ENCODE measurements at regions not wholly inside any gene's neighbourhood (a gene's known extent, or its start where the extent isn't known, plus 50 kb on each side); places are given as distances from the start of the nearest gene placed in this dataset.

DNA sequence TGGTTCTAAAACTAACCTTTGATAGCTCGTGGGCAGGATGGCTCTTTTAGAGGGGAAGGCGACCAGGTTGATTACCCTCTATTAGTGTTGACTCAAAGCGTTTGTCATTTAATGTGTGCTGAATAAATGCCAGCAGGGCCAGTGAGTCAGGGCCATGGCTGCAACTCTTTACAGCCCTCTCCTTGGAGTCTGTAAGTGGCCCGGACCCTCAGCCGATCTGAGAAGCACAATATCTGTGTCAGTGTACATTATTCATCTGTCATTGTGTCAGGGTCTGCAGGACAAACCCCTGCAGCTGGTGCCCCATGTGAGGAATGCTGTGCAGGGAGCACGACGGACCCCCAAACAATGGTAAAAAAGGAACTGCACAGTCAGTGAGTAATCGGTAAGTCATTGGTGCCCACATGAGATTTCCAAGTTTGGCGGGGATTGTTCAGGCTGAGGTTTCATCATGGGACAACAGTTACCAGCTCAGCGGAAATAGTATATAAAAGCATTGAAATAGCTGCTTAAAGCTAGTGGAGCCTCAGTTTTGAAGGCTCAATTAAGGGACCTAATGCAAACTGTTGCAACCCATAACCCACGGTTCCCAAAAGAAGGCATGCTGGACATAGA is 139.1 kb downstream of the ZNF675 start:
- H3K4me1 ChIP-seq (ENCODE audit: control insufficient read depth, extremely low read depth, insufficient read depth, low read length) = peaks cover 31% of the 10 kb centered on the region
- dilution Hi-C loops (cut with MboI; ENCODE audit: extremely low pct_ligation_motif_present, low sequenced_read_pairs) = no loop called here
- H3K4me2 ChIP-seq (ENCODE audit: control insufficient read depth, extremely low read depth, insufficient read depth, low read depth, low read length) = no peak overlapping the region
- peaks cover 19% of the 10 kb centered on the region for H3K9me3 ChIP-seq (ENCODE audit: control insufficient read depth, low read depth, low read length)
- H3K36me3 ChIP-seq (ENCODE audit: control insufficient read depth in 2 of 2, extremely low read depth in 1 of 2, insufficient read depth in 2 of 2, low read length in 2 of 2) = no peaks in the 10 kb centered on the region
- H2AFZ ChIP-seq (ENCODE audit: control insufficient read depth, low read length) = no peak overlapping the region
- no peaks in the 10 kb centered on the region for H4K20me1 ChIP-seq (ENCODE audit: control insufficient read depth, extremely low read depth, insufficient read depth, low read length)
- H3K9me1 ChIP-seq (ENCODE audit: control insufficient read depth, extremely low read depth, insufficient read depth, low read length) = no peaks in the 10 kb centered on the region
- TF ChIP-seq, protein P1, sequence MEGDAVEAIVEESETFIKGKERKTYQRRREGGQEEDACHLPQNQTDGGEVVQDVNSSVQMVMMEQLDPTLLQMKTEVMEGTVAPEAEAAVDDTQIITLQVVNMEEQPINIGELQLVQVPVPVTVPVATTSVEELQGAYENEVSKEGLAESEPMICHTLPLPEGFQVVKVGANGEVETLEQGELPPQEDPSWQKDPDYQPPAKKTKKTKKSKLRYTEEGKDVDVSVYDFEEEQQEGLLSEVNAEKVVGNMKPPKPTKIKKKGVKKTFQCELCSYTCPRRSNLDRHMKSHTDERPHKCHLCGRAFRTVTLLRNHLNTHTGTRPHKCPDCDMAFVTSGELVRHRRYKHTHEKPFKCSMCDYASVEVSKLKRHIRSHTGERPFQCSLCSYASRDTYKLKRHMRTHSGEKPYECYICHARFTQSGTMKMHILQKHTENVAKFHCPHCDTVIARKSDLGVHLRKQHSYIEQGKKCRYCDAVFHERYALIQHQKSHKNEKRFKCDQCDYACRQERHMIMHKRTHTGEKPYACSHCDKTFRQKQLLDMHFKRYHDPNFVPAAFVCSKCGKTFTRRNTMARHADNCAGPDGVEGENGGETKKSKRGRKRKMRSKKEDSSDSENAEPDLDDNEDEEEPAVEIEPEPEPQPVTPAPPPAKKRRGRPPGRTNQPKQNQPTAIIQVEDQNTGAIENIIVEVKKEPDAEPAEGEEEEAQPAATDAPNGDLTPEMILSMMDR (optimal IDR thresholded peaks at IDR 0.05 in 1 of 3, IDR thresholded peaks at IDR 0.05 in 1 of 3, conservative IDR thresholded peaks at IDR 0.05 in 1 of 3; ENCODE audit: extremely low read depth in 1 of 3, insufficient read depth in 2 of 3, low read length in 3 of 3) = no peak
- TF ChIP-seq EZH2 (IDR thresholded peaks at IDR 0.05; ENCODE audit: low read length) = no peak
- DNase-seq (ENCODE audit: low read depth, low spot score) = no peak
- H3K79me2 ChIP-seq (ENCODE audit: control insufficient read depth, insufficient read depth, low read length) = no peaks in the 10 kb centered on the region
- no peak overlapping the region for H3K9ac ChIP-seq (ENCODE audit: control insufficient read depth, extremely low read depth, insufficient read depth, low read length)
- no peak overlapping the region for H3K27ac ChIP-seq (ENCODE audit: control insufficient read depth, insufficient read depth, low read length)
- FAIRE-seq = no peak
- H3K4me3 ChIP-seq (ENCODE audit: control insufficient read depth in 2 of 3, extremely low read depth in 1 of 3, insufficient read depth in 2 of 3, low read depth in 1 of 3, low read length in 3 of 3) = no peak overlapping the region
- no peaks in the 10 kb centered on the region for H3K27me3 ChIP-seq (ENCODE audit: control insufficient read depth, extremely low read depth, insufficient read depth, low read length)

DNA sequence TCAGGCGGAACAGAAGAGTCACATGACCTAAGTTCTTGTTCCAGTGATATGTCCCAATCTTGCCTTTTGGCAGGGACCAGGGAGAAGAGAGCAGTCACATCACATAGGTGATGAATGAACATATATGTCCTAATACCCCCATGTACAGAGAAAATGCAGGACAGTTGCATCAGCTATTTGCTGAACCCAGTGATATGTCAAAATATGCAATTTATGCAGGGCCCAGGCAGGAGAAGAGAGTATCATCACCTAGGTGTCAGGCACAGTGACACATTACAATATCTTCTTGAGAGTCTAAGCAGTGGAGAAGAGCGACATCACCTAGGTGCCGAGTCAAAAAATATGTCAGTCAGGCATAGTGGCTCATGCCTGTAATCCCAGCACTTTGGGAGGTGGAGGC is 139.9 kb downstream of the ZNF675 start:
- DNase-seq (ENCODE audit: low read depth, low spot score) (no peak), FAIRE-seq (no peak)
- Histone ChIP-seq H3K9ac (ENCODE audit: control insufficient read depth, extremely low read depth, insufficient read depth, low read length) (no peak overlapping the region), H3K4me3 (ENCODE audit: control insufficient read depth in 2 of 3, extremely low read depth in 1 of 3, insufficient read depth in 2 of 3, low read depth in 1 of 3, low read length in 3 of 3) (no peak overlapping the region), H4K20me1 (ENCODE audit: control insufficient read depth, extremely low read depth, insufficient read depth, low read length) (no peaks in the 10 kb centered on the region), H3K4me1 (ENCODE audit: control insufficient read depth, extremely low read depth, insufficient read depth, low read length) (peaks cover 31% of the 10 kb centered on the region), H3K27ac (ENCODE audit: control insufficient read depth, insufficient read depth, low read length) (no peak overlapping the region), H3K9me1 (ENCODE audit: control insufficient read depth, extremely low read depth, insufficient read depth, low read length) (no peaks in the 10 kb centered on the region), H3K36me3 (ENCODE audit: control insufficient read depth in 2 of 2, extremely low read depth in 1 of 2, insufficient read depth in 2 of 2, low read length in 2 of 2) (no peaks in the 10 kb centered on the region), H3K79me2 (ENCODE audit: control insufficient read depth, insufficient read depth, low read length) (no peaks in the 10 kb centered on the region), H2AFZ (ENCODE audit: control insufficient read depth, low read length) (no peak overlapping the region), H3K9me3 (ENCODE audit: control insufficient read depth, low read depth, low read length) (peaks cover 16% of the 10 kb centered on the region), H3K27me3 (ENCODE audit: control insufficient read depth, extremely low read depth, insufficient read depth, low read length) (no peaks in the 10 kb centered on the region), H3K4me2 (ENCODE audit: control insufficient read depth, extremely low read depth, insufficient read depth, low read depth, low read length) (no peak overlapping the region)
- no peak for TF ChIP-seq EZH2 (IDR thresholded peaks at IDR 0.05; ENCODE audit: low read length)
- TF ChIP-seq, protein P1 (optimal IDR thresholded peaks at IDR 0.05 in 1 of 3, IDR thresholded peaks at IDR 0.05 in 1 of 3, conservative IDR thresholded peaks at IDR 0.05 in 1 of 3; ENCODE audit: extremely low read depth in 1 of 3, insufficient read depth in 2 of 3, low read length in 3 of 3) = no peak
- dilution Hi-C loops (cut with MboI; ENCODE audit: extremely low pct_ligation_motif_present, low sequenced_read_pairs) = no loop called here

All from keratinocyte (primary cell).